GM19328 (cell line): ENCODE measurements at regions not wholly inside any gene's neighbourhood (a gene's known extent, or its start where the extent isn't known, plus 50 kb on each side); places are given as distances from the start of the nearest gene placed in this dataset.
"Not testable (repeated sequence)": the region's sequence is repeated elsewhere in the genome, so short reads cannot be mapped to it uniquely, and the experiment has no call there.

ENCODE experiments used
- ATAC-seq: cut with Tn5 transposase; IDR thresholded peaks from one replicate; pipeline ENCODE4 v1.9.1; 2021; ENCODE audit warnings: mild to moderate bottlenecking, moderate library complexity; ENCODE audit not compliant: unreplicated experiment

GRCh38 chr3:150329408-150329807, 78.7 kb upstream of the TSC22D2 start:
- ATAC-seq = no peak

- no peak for ATAC-seq
Observed at GRCh38 chr3:150328654-150329040, 79.5 kb upstream of the TSC22D2 start.

GRCh38 chr3:150327678-150328653, 80.1 kb upstream of the TSC22D2 start:
- ATAC-seq = no peak

GRCh38 chr3:150324788-150325187, 83.3 kb upstream of the TSC22D2 start:
- no peak for ATAC-seq

- no peak for ATAC-seq
Observed at GRCh38 chr3:150324245-150324644, 83.9 kb upstream of the TSC22D2 start.

- ATAC-seq = no peak
Observed at GRCh38 chr3:150323770-150324169, 84.3 kb upstream of the TSC22D2 start.

GRCh38 chr3:150323091-150323490, 85.0 kb upstream of the TSC22D2 start:
- ATAC-seq = not testable (repeated sequence)

- ATAC-seq = not testable (repeated sequence)
Observed at GRCh38 chr3:150320971-150321370, 87.1 kb upstream of the TSC22D2 start.

- ATAC-seq = no peak
Observed at GRCh38 chr3:150319900-150320299, 88.2 kb upstream of the TSC22D2 start.

- ATAC-seq = no peak
Observed at GRCh38 chr3:150317469-150317868, 90.6 kb upstream of the TSC22D2 start.

GRCh38 chr3:150315721-150316120, 92.4 kb upstream of the TSC22D2 start:
- ATAC-seq = no peak

- no peak for ATAC-seq
Observed at GRCh38 chr3:150314248-150315004, 93.7 kb upstream of the TSC22D2 start.

GRCh38 chr3:150312018-150312657, 96.0 kb upstream of the TSC22D2 start:
- ATAC-seq = no peak

- ATAC-seq = no peak
Observed at GRCh38 chr3:150311156-150311555, 96.9 kb upstream of the TSC22D2 start.

- no peak for ATAC-seq
Observed at GRCh38 chr3:150309557-150309956, 98.5 kb upstream of the TSC22D2 start.

GRCh38 chr3:150309257-150309542, 98.9 kb upstream of the TSC22D2 start:
- no peak for ATAC-seq

GRCh38 chr3:150308481-150309256, 99.4 kb upstream of the TSC22D2 start:
- no peak for ATAC-seq

- no peak for ATAC-seq
Observed at GRCh38 chr3:150308037-150308319, 100.1 kb upstream of the TSC22D2 start.

GRCh38 chr3:150307311-150308036, 100.6 kb upstream of the TSC22D2 start:
- no peak for ATAC-seq

- ATAC-seq = no peak
Observed at GRCh38 chr3:150306906-150307305, 101.2 kb upstream of the TSC22D2 start.
